HUES64 (cell line): ENCODE measurements at regions not wholly inside any gene's neighbourhood (a gene's known extent, or its start where the extent isn't known, plus 50 kb on each side); places are given as distances from the start of the nearest gene placed in this dataset.
"Not testable (repeated sequence)": the region's sequence is repeated elsewhere in the genome, so short reads cannot be mapped to it uniquely, and the experiment has no call there.

Source experiments
- H3K27ac ChIP-seq: 2 replicates; pipeline ENCODE4 v1.7.0; 2013; ENCODE audit warnings: low read depth, low read length, inconsistent platforms
- H3K27me3 ChIP-seq: 2 replicates; pipeline ENCODE4 v1.6.1; 2013; ENCODE audit warnings: mild to moderate bottlenecking, low read length; ENCODE audit not compliant: insufficient read depth
- H3K36me3 ChIP-seq: 2 replicates; pipeline ENCODE4 v1.6.1; 2013; ENCODE audit warnings: mild to moderate bottlenecking, low read length; ENCODE audit not compliant: insufficient read depth
- H3K4me1 ChIP-seq: 2 replicates; pipeline ENCODE4 v1.6.1; 2013; ENCODE audit warnings: mild to moderate bottlenecking, low read length, moderate library complexity; ENCODE audit not compliant: insufficient read depth
- H3K4me3 ChIP-seq: 2 replicates; pipeline ENCODE4 v1.5.1; 2013; ENCODE audit warnings: mild to moderate bottlenecking, low read length, moderate library complexity
- H3K9ac ChIP-seq: 2 replicates; pipeline ENCODE4 v1.6.1; 2013; ENCODE audit warnings: mild to moderate bottlenecking, low read depth, low read length
- H3K9me3 ChIP-seq: 2 replicates; pipeline ENCODE4 v1.6.1; 2013; ENCODE audit warnings: low read depth, low read length; ENCODE audit not compliant: insufficient read depth
- WGBS: fragments of 150-250, 120-280 bp; methylation state at CpG from one replicate; pipeline ENCODE4 v1.1.7; 2013; ENCODE audit warnings: missing lambda C conversion rate; 5-methylcytosine and 5-hydroxymethylcytosine counted together

- not testable (repeated sequence) for H3K27me3 ChIP-seq, H3K4me1 ChIP-seq, H3K36me3 ChIP-seq, H3K27ac ChIP-seq, H3K9me3 ChIP-seq, H3K9ac ChIP-seq
- WGBS = 0% methylated on average over 32 of the region's 56 CpGs
- H3K4me3 ChIP-seq = peak overlapping the region; percentile 32; the same call in 1 of the 2 replicates
Measured at GRCh38 chr2:87348556-87348955, 326.9 kb upstream of the PLGLB1 start.

- H3K27ac ChIP-seq, H3K9ac ChIP-seq, H3K4me1 ChIP-seq, H3K9me3 ChIP-seq, H3K36me3 ChIP-seq, H3K4me3 ChIP-seq, H3K27me3 ChIP-seq: not testable (repeated sequence)
- WGBS = 0% methylated on average over 3 of the region's 53 CpGs
Measured at GRCh38 chr2:87349006-87349405, 327.4 kb upstream of the PLGLB1 start.

- H3K27me3 ChIP-seq, H3K4me3 ChIP-seq, H3K36me3 ChIP-seq, H3K27ac ChIP-seq, H3K9me3 ChIP-seq, H3K4me1 ChIP-seq, H3K9ac ChIP-seq: not testable (repeated sequence)
- 90% methylated on average over 15 of the region's 21 CpGs for WGBS
Measured at GRCh38 chr2:87352178-87352934, 330.7 kb upstream of the PLGLB1 start.

DNA sequence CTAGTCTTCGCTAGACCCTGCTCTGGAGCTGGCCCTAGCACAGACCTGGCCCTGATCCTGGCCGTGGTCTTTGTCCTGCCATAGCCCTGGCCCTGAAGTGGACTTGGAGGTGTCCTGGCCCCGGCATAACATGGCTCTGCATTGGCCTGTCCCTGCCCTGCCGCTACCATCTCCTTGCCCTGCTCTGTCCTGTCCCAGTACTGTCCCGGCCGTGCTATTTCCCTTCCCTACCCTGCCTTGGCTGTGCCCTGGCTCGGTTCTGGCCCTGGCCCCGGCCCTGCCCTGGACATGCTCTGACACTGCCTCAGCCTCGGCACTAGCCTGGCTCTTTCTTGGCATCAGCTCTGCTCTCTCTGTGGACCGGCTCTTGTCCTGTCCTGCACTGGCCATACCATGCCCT lies 331.8 kb upstream of the PLGLB1 start:
- H3K4me1 ChIP-seq, H3K4me3 ChIP-seq, H3K9me3 ChIP-seq, H3K36me3 ChIP-seq, H3K27ac ChIP-seq, H3K27me3 ChIP-seq, H3K9ac ChIP-seq: not testable (repeated sequence)
- WGBS = 93% methylated on average over 4 of the region's 10 CpGs

DNA sequence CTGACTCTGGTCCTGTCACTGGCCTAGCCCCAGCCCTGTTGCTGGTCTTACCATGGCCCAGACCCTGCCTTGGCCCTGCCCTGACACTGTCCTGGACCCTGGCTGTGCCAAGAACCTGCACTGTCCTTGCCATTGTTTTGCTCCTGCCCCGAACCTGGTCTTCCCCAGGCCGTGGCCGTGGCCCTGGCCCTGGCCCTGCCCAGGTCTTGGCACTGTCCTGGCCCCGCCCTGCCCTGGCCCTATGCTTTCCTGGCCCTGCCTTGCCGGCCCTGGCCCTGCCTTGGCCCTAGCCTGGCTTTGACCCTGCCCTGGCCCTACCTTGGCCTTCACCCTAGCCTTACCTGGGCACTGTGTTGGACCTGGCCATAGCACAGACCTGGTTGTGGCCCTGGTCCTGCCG lies 332.5 kb upstream of the PLGLB1 start:
- H3K9me3 ChIP-seq, H3K27me3 ChIP-seq, H3K36me3 ChIP-seq, H3K27ac ChIP-seq, H3K9ac ChIP-seq, H3K4me3 ChIP-seq, H3K4me1 ChIP-seq: not testable (repeated sequence)
- 90% methylated on average over 5 of the region's 6 CpGs for WGBS

DNA sequence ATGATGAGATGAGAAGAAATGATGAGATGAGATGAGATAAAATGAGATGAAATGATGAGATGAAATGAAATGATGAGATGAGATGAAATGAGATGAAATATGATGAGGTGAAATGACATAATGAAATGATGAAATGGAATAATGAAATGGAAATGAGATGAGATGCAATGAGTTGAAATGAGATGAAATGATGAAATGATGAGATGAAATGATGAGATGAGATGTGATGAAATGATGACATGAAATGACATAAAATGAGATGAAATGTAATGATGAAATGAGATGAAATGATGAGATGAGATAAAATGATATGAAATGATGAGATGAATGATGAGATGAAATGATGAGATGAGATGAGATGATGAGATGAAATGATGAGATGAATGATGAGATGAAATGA lies 338.6 kb upstream of the PLGLB1 start:
- H3K36me3 ChIP-seq, H3K4me3 ChIP-seq, H3K9ac ChIP-seq, H3K4me1 ChIP-seq, H3K27me3 ChIP-seq, H3K9me3 ChIP-seq, H3K27ac ChIP-seq: not testable (repeated sequence)

- H3K9me3 ChIP-seq, H3K27ac ChIP-seq, H3K4me3 ChIP-seq, H3K27me3 ChIP-seq, H3K4me1 ChIP-seq, H3K9ac ChIP-seq, H3K36me3 ChIP-seq: not testable (repeated sequence)
- no CpG with 5 or more reads among the region's 2 CpGs for WGBS
Measured at GRCh38 chr2:87360927-87361326, 339.3 kb upstream of the PLGLB1 start.

DNA sequence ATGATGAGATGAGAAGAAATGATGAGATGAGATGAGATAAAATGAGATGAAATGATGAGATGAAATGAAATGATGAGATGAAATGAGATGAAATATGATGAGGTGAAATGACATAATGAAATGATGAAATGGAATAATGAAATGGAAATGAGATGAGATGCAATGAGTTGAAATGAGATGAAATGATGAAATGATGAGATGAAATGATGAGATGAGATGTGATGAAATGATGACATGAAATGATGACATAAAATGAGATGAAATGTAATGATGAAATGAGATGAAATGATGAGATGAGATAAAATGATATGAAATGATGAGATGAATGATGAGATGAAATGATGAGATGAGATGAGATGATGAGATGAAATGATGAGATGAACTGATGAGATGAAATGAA lies 340.2 kb upstream of the PLGLB1 start:
- not testable (repeated sequence) for H3K9me3 ChIP-seq, H3K27ac ChIP-seq, H3K36me3 ChIP-seq, H3K4me3 ChIP-seq, H3K9ac ChIP-seq, H3K27me3 ChIP-seq, H3K4me1 ChIP-seq

DNA sequence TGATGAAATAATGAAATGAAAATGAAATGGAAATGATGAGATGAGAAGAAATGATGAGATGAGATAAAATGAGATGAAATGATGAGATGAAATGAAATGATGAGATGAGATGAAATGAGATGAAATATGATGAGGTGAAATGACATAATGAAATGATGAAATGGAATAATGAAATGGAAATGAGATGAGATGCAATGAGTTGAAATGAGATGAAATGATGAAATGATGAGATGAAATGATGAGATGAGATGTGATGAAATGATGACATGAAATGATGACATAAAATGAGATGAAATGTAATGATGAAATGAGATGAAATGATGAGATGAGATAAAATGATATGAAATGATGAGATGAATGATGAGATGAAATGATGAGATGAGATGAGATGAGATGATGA lies 342.7 kb upstream of the PLGLB1 start:
- not testable (repeated sequence) for H3K4me1 ChIP-seq, H3K9ac ChIP-seq, H3K4me3 ChIP-seq, H3K27me3 ChIP-seq, H3K27ac ChIP-seq, H3K9me3 ChIP-seq, H3K36me3 ChIP-seq

- H3K9ac ChIP-seq, H3K27me3 ChIP-seq, H3K27ac ChIP-seq, H3K4me1 ChIP-seq, H3K36me3 ChIP-seq, H3K9me3 ChIP-seq, H3K4me3 ChIP-seq: not testable (repeated sequence)
- WGBS = 89% methylated on average over 1 of the region's 2 CpGs
Measured at GRCh38 chr2:87365038-87365437, 343.4 kb upstream of the PLGLB1 start.

- H3K4me3 ChIP-seq, H3K27ac ChIP-seq, H3K36me3 ChIP-seq, H3K27me3 ChIP-seq, H3K9ac ChIP-seq, H3K4me1 ChIP-seq, H3K9me3 ChIP-seq: not testable (repeated sequence)
- 82% methylated on average over 6 of the region's 7 CpGs for WGBS
Measured at GRCh38 chr2:87386063-87386560, 361.8 kb upstream of the PLGLB2 start.

DNA sequence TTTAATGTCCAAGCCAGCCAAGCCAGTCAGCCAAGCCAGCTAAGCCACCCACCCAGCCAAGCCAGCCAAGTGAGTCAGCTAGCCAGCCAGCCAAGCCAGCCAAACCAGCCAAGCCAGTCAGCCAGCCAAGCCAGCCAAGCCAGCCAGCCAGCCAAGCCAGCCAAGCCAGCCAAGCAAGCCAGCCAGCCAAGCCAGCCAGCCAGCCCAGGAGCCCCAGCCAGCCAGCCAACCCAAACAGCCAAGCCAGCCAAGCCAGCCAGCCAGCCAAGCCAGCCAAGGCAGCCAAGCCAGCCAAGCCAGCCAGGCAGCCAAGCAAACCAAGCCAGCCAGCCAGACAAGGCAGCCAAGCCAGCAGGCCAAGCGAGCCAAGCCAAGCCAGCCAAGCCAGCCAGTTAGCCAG lies 352.1 kb upstream of the PLGLB2 start:
- not testable (repeated sequence) for H3K27ac ChIP-seq, H3K9me3 ChIP-seq, H3K4me3 ChIP-seq, H3K36me3 ChIP-seq, H3K4me1 ChIP-seq, H3K27me3 ChIP-seq, H3K9ac ChIP-seq
- WGBS = no CpG with 5 or more reads among the region's 1 CpG
